PC-9 (cell line): ENCODE measurements at regions not wholly inside any gene's neighbourhood (a gene's known extent, or its start where the extent isn't known, plus 50 kb on each side); places are given as distances from the start of the nearest gene placed in this dataset.

Experiments used
- EZH2 ChIP-seq: fragments of 200-600 bp; sonication (generic); IDR thresholded peaks from 2 replicates; pipeline ENCODE4 v1.8.0; 2017; ENCODE audit warnings: antibody characterized with exemption, low read depth
- TF ChIP-seq, protein P1 (sequence below): fragments of 200-600 bp; sonication (generic); conservative IDR thresholded peaks from 2 replicates; pipeline ENCODE4 v1.6.1; 2017; ENCODE audit warnings: mixed run types, antibody characterized with exemption, mild to moderate bottlenecking, moderate library complexity

DNA sequence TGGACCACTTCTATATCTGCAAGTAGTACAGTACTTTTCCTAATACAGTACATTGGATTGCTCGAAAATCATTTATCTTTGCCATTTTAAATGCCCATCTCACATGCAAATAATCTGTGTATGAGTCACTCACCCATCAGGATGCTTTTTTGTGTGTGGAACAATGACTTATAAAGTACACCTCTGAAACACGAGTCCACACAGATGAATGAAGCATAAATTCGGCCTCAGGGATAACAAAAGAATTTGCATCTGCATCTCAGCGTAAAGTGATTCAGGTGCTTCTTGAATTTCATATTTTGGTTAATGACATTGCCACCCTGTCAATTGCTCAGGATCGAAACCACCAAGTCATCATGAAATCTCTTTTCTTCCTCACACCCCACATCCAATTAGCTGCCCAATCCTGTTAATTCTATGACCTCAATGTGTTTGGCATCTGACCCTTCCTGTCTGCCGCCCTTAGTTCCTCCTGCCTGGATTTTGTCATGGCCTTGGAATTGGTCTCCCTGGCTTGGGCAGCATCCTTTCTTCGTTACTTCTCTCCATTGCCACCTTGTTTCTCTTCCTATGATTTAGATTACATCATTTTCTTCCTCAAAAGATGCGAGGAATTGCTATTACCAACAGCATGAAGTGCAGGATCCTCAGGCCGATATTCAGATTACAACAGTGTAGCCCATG lies 161.6 kb upstream of the MID1 start:
- TF ChIP-seq, protein P1, sequence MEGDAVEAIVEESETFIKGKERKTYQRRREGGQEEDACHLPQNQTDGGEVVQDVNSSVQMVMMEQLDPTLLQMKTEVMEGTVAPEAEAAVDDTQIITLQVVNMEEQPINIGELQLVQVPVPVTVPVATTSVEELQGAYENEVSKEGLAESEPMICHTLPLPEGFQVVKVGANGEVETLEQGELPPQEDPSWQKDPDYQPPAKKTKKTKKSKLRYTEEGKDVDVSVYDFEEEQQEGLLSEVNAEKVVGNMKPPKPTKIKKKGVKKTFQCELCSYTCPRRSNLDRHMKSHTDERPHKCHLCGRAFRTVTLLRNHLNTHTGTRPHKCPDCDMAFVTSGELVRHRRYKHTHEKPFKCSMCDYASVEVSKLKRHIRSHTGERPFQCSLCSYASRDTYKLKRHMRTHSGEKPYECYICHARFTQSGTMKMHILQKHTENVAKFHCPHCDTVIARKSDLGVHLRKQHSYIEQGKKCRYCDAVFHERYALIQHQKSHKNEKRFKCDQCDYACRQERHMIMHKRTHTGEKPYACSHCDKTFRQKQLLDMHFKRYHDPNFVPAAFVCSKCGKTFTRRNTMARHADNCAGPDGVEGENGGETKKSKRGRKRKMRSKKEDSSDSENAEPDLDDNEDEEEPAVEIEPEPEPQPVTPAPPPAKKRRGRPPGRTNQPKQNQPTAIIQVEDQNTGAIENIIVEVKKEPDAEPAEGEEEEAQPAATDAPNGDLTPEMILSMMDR: no peak
- TF ChIP-seq EZH2: no peak
